ENCODE measurements at regions not wholly inside any gene's neighbourhood (a gene's known extent, or its start where the extent isn't known, plus 50 kb on each side); places are given as distances from the start of the nearest gene placed in this dataset.

DNA sequence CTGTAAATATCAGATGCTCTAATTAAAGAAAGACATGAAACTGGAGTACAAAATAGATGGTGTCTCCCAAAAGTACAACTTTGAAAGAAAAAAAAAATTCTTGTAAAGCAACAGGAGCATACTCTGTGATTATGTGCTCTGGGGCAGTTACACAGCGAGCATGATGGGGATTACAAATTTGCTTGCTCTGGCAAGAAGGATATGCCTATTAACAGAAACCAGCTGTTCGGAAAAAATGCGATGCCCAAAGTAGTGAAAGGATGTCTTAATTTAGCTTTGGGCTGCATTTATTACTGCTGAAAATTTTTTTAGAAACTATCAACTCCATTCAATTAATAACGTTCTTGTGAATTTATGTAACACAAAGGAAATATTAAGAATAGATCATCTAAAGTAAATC is 256.9 kb upstream of the TPK1 start:
- Histone ChIP-seq H3K4me3 (ENCODE audit: low read length) (no peak overlapping the region), H3K27me3 (ENCODE audit: low read depth, low read length) (no peaks in the 10 kb centered on the region), H3K79me2 (ENCODE audit: low read length) (no peaks in the 10 kb centered on the region), H3K9me3 (ENCODE audit: insufficient read depth, low read length) (no peaks in the 10 kb centered on the region), H3K4me2 (ENCODE audit: low read length) (no peak overlapping the region), H3K4me1 (ENCODE audit: low read length) (no peaks in the 10 kb centered on the region), H4K20me1 (ENCODE audit: insufficient read depth, low read length) (no peaks in the 10 kb centered on the region), H2AFZ (ENCODE audit: low read depth, low read length) (no peak overlapping the region), H3K9ac (ENCODE audit: low read length) (no peak overlapping the region), H3K36me3 (replicated peaks; ENCODE audit: low read depth, low read length) (no peaks in the 10 kb centered on the region), H3K27ac (ENCODE audit: low read length) (no peak overlapping the region)
- TF ChIP-seq, protein P1, sequence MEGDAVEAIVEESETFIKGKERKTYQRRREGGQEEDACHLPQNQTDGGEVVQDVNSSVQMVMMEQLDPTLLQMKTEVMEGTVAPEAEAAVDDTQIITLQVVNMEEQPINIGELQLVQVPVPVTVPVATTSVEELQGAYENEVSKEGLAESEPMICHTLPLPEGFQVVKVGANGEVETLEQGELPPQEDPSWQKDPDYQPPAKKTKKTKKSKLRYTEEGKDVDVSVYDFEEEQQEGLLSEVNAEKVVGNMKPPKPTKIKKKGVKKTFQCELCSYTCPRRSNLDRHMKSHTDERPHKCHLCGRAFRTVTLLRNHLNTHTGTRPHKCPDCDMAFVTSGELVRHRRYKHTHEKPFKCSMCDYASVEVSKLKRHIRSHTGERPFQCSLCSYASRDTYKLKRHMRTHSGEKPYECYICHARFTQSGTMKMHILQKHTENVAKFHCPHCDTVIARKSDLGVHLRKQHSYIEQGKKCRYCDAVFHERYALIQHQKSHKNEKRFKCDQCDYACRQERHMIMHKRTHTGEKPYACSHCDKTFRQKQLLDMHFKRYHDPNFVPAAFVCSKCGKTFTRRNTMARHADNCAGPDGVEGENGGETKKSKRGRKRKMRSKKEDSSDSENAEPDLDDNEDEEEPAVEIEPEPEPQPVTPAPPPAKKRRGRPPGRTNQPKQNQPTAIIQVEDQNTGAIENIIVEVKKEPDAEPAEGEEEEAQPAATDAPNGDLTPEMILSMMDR (IDR thresholded peaks at IDR 0.05; ENCODE audit: low read depth, low read length), result no peak
- no peak for TF ChIP-seq EZH2phosphoT487 (IDR thresholded peaks at IDR 0.05; ENCODE audit: low read depth)

- H4K20me1 ChIP-seq (ENCODE audit: insufficient read depth, low read length), result no peaks in the 10 kb centered on the region
- no peaks in the 10 kb centered on the region for H3K27me3 ChIP-seq (ENCODE audit: low read depth, low read length)
- no peak overlapping the region for H2AFZ ChIP-seq (ENCODE audit: low read depth, low read length)
- peaks cover under 1% of the 10 kb centered on the region; the same call in 1 of the 2 replicates for H3K4me1 ChIP-seq (ENCODE audit: low read length)
- H3K27ac ChIP-seq (ENCODE audit: low read length), result no peak overlapping the region
- no peak overlapping the region for H3K4me2 ChIP-seq (ENCODE audit: low read length)
- H3K79me2 ChIP-seq (ENCODE audit: low read length), result no peaks in the 10 kb centered on the region
- no peaks in the 10 kb centered on the region for H3K36me3 ChIP-seq (replicated peaks; ENCODE audit: low read depth, low read length)
- H3K9me3 ChIP-seq (ENCODE audit: insufficient read depth, low read length), result no peaks in the 10 kb centered on the region
- no peak for TF ChIP-seq EZH2phosphoT487 (IDR thresholded peaks at IDR 0.05; ENCODE audit: low read depth)
- TF ChIP-seq, protein P1 (IDR thresholded peaks at IDR 0.05; ENCODE audit: low read depth, low read length), result no peak
- no peak overlapping the region for H3K9ac ChIP-seq (ENCODE audit: low read length)
- H3K4me3 ChIP-seq (ENCODE audit: low read length), result no peak overlapping the region
Observed at GRCh38 chr7:145088111-145088745, 252.4 kb upstream of the TPK1 start.

GRCh38 chr7:145082366-145083161 is 246.7 kb upstream of the TPK1 start:
- Histone ChIP-seq H3K4me3 (ENCODE audit: low read length) (peak overlapping the region; percentile 38), H3K4me1 (ENCODE audit: low read length) (peaks cover 9% of the 10 kb centered on the region; the same call in 1 of the 2 replicates), H3K79me2 (ENCODE audit: low read length) (no peaks in the 10 kb centered on the region), H3K4me2 (ENCODE audit: low read length) (peak overlapping the region; percentile 27), H4K20me1 (ENCODE audit: insufficient read depth, low read length) (no peaks in the 10 kb centered on the region), H3K36me3 (replicated peaks; ENCODE audit: low read depth, low read length) (no peaks in the 10 kb centered on the region), H2AFZ (ENCODE audit: low read depth, low read length) (peak overlapping the region; percentile 59), H3K9ac (ENCODE audit: low read length) (peak overlapping the region; percentile 20; the same call in 1 of the 2 replicates), H3K9me3 (ENCODE audit: insufficient read depth, low read length) (no peaks in the 10 kb centered on the region), H3K27ac (ENCODE audit: low read length) (no peak overlapping the region), H3K27me3 (ENCODE audit: low read depth, low read length) (no peaks in the 10 kb centered on the region)
- TF ChIP-seq EZH2phosphoT487 (IDR thresholded peaks at IDR 0.05; ENCODE audit: low read depth), result no peak
- TF ChIP-seq, protein P1 (IDR thresholded peaks at IDR 0.05; ENCODE audit: low read depth, low read length), result no peak

- TF ChIP-seq EZH2phosphoT487 (IDR thresholded peaks at IDR 0.05; ENCODE audit: low read depth), result no peak
- TF ChIP-seq, protein P1 (IDR thresholded peaks at IDR 0.05; ENCODE audit: low read depth, low read length), result no peak
- Histone ChIP-seq H3K79me2 (ENCODE audit: low read length) (no peaks in the 10 kb centered on the region), H3K4me1 (ENCODE audit: low read length) (no peaks in the 10 kb centered on the region), H3K27me3 (ENCODE audit: low read depth, low read length) (no peaks in the 10 kb centered on the region), H3K4me3 (ENCODE audit: low read length) (no peak overlapping the region), H3K27ac (ENCODE audit: low read length) (no peak overlapping the region), H4K20me1 (ENCODE audit: insufficient read depth, low read length) (no peaks in the 10 kb centered on the region), H3K36me3 (replicated peaks; ENCODE audit: low read depth, low read length) (no peaks in the 10 kb centered on the region), H3K9me3 (ENCODE audit: insufficient read depth, low read length) (no peaks in the 10 kb centered on the region), H2AFZ (ENCODE audit: low read depth, low read length) (no peak overlapping the region), H3K4me2 (ENCODE audit: low read length) (no peak overlapping the region), H3K9ac (ENCODE audit: low read length) (no peak overlapping the region)
Observed at GRCh38 chr7:145065473-145065872, 229.6 kb upstream of the TPK1 start.
